SJSA1 (cell line): ENCODE measurements at regions not wholly inside any gene's neighbourhood (a gene's known extent, or its start where the extent isn't known, plus 50 kb on each side); places are given as distances from the start of the nearest gene placed in this dataset.

Source experiments
- DNase-seq, 2 experiments: peaks; one replicate each; pipeline ENCODE4 v3.0.0-alpha.2; 2015 to 2020; ENCODE audit warnings: low spot score in 2 of 2, low read depth in 1 of 2
- H3K27ac ChIP-seq: fragments of 250-450 bp; sonication (Bioruptor Pico); 2 replicates; pipeline ENCODE4 v1.5.1; 2020; ENCODE audit warnings: mild to moderate bottlenecking, moderate library complexity
- H3K27me3 ChIP-seq: fragments of 250-450 bp; sonication (Bioruptor Pico); replicated peaks from 2 replicates; pipeline ENCODE4 v1.5.1; 2020; ENCODE audit warnings: mild to moderate bottlenecking, moderate library complexity
- H3K36me3 ChIP-seq: fragments of 250-450 bp; sonication (Bioruptor Pico); 2 replicates; pipeline ENCODE4 v1.5.1; 2020; ENCODE audit warnings: mild to moderate bottlenecking
- H3K4me1 ChIP-seq: fragments of 250-450 bp; sonication (Bioruptor Pico); replicated peaks from 2 replicates; pipeline ENCODE4 v1.6.1; 2021; ENCODE audit warnings: mild to moderate bottlenecking
- H3K4me3 ChIP-seq: fragments of 250-450 bp; sonication (Bioruptor Pico); 2 replicates; pipeline ENCODE4 v1.5.1; 2020; ENCODE audit warnings: mild to moderate bottlenecking
- H3K9me3 ChIP-seq: fragments of 250-450 bp; sonication (Bioruptor Pico); replicated peaks from 2 replicates; pipeline ENCODE4 v1.5.1; 2020; ENCODE audit warnings: mild to moderate bottlenecking

DNA sequence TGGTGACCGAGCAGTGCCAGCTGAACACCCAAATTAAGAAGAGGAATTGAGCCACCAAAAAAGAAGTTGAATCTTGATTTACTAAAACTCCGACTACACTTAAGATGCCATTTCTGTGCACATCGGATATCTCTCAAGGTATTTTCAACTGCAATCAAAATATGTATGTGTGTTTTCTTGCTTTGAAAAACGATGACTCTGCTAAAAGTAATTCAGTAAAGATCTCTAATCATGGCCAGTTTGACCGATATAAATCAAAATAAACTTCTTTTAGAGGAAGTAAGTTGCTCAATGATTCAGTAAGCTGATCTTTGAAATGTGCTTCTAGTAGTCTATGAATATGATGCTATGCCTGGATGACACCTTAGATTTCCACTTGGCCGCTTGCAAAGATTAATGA lies 453.5 kb upstream of the TPK1 start:
- Histone ChIP-seq H3K9me3 (no peaks in the 10 kb centered on the region; the same call in 1 of the 2 replicates), H3K4me3 (no peak overlapping the region), H3K27me3 (no peaks in the 10 kb centered on the region), H3K36me3 (no peaks in the 10 kb centered on the region), H3K27ac (no peak overlapping the region), H3K4me1 (no peaks in the 10 kb centered on the region)
- DNase-seq, result no peak

DNA sequence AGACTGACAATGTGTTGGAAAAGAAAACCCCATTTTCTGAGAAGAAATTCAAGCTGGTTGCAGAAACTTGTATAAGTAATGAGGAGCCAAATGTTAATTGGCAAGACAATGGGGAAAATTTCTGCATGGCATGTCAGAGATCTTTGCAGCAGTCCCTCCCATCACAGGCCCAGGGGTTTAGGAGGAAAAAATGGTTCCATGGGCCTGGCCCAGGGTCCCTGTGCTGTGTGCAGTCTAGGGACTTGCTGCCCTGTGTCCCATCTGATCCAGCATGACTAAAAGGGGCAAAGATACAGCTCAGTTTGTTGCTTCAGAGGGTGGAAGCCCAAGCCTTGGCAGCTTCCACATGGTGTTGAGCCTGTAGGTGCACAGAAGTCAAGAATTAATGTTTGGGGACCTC lies 440.3 kb upstream of the TPK1 start:
- no peak for DNase-seq
- H3K9me3 ChIP-seq, result peaks cover 2% of the 10 kb centered on the region; the same call in 1 of the 2 replicates
- H3K36me3 ChIP-seq, result no peaks in the 10 kb centered on the region
- no peaks in the 10 kb centered on the region for H3K4me1 ChIP-seq
- H3K4me3 ChIP-seq, result no peak overlapping the region
- no peaks in the 10 kb centered on the region for H3K27me3 ChIP-seq
- no peak overlapping the region for H3K27ac ChIP-seq

DNA sequence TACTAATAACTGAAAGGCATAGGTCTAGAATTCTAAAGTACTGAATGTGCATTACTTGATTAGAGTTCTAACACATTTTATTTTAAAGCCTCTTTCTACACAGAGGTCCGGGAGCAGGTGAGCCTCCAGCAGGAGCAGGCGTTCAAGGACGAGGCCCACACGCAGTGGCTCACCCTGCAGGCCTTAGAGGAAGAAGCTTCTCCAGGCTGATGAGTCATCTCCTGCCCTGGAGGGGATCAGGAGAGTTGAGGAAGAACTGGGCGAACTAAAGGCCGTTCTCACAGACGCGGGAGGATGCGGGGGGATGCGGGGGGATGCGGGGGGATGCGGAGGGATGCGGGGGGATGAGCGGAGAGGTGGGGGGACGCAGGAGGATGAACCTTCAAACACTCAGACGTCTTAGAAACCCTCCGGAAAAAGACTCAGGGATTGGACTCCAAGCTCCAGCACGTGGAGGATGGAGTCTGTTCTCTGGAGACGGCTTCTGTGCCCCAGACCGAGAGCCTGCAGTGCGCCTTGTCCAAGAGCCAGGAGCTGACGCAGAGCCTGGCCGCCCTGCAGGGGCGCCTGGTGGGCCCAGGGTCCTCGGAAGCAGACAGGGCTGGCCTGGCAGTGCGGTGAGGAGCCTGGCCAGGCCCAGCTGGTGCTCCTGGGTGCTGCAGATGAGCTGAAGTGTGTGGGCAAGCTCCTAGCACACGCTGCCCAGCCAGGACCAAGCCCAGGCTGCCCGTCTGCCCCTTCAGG lies 433.7 kb upstream of the TPK1 start:
- no peaks in the 10 kb centered on the region for H3K27me3 ChIP-seq
- H3K4me3 ChIP-seq, result no peak overlapping the region
- H3K36me3 ChIP-seq, result no peaks in the 10 kb centered on the region
- no peak for DNase-seq
- no peak overlapping the region for H3K27ac ChIP-seq
- peaks cover 8% of the 10 kb centered on the region for H3K9me3 ChIP-seq
- no peaks in the 10 kb centered on the region for H3K4me1 ChIP-seq

DNA sequence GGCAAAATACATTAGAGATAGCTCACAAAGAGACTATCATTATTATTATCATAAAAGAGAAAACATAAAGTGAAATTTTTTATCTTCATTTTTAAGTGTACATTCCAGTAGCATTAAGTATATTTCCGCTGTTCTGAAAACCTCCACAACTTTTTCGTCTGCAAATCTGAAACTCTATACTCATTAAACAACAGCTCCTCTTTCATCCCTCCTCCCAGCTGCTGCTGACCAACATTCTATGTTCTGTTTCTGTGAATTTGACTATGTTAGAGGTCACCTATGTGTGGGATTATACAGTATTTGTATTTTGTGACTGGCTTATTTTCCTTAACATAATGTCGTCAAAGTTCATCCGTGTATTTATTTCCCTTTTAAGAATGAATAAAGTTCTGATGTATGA lies 429.3 kb upstream of the TPK1 start:
- Histone ChIP-seq H3K27ac (no peak overlapping the region), H3K4me1 (no peaks in the 10 kb centered on the region), H3K27me3 (no peaks in the 10 kb centered on the region), H3K36me3 (no peaks in the 10 kb centered on the region), H3K9me3 (peaks cover under 1% of the 10 kb centered on the region), H3K4me3 (no peak overlapping the region)
- no peak for DNase-seq

DNA sequence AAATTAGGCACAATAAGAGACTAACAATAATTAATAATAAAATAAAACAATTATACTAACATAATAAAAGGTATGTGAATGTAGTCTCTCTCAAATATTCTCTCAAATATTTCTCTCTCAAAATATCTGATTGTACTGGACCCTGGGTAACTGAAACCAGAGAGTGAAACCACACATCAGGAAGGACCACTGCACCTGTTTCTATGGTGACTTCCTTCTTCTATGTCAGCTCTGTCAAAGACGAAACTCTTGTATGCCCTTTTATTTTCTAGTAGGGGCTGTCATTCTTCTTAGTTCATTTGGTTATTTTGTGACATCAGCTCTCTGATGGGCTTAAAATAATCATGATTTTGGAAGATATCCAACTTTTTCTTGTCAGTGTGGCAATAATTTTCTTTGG lies 428.0 kb upstream of the TPK1 start:
- Histone ChIP-seq H3K9me3 (no peaks in the 10 kb centered on the region; the same call in none of the 2 replicates), H3K4me1 (no peaks in the 10 kb centered on the region), H3K36me3 (no peaks in the 10 kb centered on the region), H3K27me3 (no peaks in the 10 kb centered on the region), H3K4me3 (no peak overlapping the region), H3K27ac (no peak overlapping the region)
- no peak for DNase-seq

DNA sequence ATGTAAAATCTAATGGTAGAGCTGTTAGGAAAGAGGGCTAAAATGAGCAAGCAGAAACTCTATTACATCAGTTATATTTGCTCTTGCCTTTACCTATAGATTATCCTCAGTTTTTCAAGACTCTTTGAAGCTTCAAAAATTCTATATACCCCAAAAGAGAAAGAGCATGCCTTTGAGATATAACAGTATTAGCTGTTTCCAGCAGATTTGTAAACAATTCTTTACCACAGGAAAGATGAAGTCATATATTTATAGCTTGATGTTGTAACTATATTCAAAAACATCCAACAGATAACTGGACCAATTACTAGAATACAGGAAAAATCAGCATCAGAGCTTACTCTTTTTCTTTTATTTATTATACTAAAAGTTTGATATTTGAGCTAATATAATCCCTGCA lies 416.2 kb upstream of the TPK1 start:
- H3K4me3 ChIP-seq, result no peak overlapping the region
- no peaks in the 10 kb centered on the region for H3K27me3 ChIP-seq
- H3K36me3 ChIP-seq, result no peaks in the 10 kb centered on the region
- H3K9me3 ChIP-seq, result peaks cover 3% of the 10 kb centered on the region; the same call in 1 of the 2 replicates
- H3K27ac ChIP-seq, result no peak overlapping the region
- DNase-seq, result no peak
- no peaks in the 10 kb centered on the region for H3K4me1 ChIP-seq

DNA sequence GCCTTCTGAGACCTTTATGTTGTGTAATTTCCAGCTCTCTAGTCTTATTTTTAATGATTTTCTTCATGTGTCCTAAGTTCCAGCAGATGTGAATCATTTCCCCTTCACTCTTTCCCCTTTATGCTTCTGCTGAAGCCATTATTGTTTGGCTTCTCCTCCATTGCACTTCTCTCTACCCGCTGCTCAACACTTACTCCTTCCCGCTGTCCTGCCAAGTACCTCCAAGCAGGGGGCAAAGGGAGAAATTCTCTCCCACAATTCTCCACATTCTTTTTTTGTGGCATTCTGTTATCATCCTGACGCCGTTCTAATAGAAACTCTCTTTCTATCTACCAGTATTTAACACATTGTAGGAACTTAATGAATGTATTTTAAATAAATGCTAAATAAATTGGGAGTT lies 388.9 kb upstream of the TPK1 start:
- DNase-seq, result no peak

DNA sequence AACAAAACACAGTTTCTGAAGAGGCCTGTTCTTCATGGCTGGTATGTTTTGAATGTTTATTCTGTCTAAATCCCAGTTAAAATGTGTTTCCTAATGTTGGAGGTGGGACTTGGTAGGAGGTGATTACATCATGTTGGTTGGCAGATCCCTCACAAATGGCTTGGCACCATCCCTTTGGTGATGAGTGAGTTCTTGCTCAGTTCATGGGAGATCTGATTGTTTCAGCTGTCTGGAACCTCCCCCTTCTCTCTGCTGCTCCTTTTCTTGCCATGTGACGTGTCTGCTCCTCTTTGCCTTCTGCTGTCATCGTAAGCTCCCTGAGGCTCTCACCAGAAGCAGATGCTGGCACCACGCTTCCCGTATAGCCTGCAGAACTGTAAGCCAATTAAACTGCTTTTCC lies 383.6 kb upstream of the TPK1 start:
- Histone ChIP-seq H3K4me1 (no peaks in the 10 kb centered on the region), H3K9me3 (peaks cover 3% of the 10 kb centered on the region; the same call in 1 of the 2 replicates)
- DNase-seq, result no peak

More for the DNA sequence above, 388.9 kb upstream of the TPK1 start:
- no peaks in the 10 kb centered on the region for H3K27me3 ChIP-seq
- H3K4me3 ChIP-seq, result no peak overlapping the region
- no peaks in the 10 kb centered on the region; the same call in 1 of the 2 replicates for H3K9me3 ChIP-seq
- no peak overlapping the region for H3K27ac ChIP-seq
- H3K4me1 ChIP-seq, result no peaks in the 10 kb centered on the region
- H3K36me3 ChIP-seq, result no peaks in the 10 kb centered on the region

DNA sequence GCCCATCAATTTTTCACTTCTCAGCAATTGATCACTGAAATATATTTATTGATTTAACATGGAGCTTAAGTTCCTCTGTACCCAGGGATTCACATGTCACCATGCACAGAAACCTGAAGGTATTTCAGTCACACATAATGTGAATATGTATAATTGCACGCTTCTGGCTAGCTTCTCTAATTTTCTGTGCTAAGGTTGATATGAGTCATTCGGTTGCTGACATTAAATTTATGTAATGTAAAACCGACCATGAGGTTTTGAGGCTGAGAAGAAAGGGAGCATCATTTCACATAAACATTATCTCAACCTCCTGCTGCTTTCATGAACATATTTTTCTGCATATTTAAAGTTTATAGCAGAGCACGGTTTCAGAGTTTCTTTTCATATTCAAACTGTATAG lies 381.0 kb upstream of the TPK1 start:
- Histone ChIP-seq H3K4me3 (no peak overlapping the region), H3K27ac (no peak overlapping the region), H3K27me3 (no peaks in the 10 kb centered on the region), H3K36me3 (no peaks in the 10 kb centered on the region), H3K4me1 (no peaks in the 10 kb centered on the region), H3K9me3 (peaks cover 6% of the 10 kb centered on the region; the same call in 1 of the 2 replicates)
- no peak for DNase-seq

More for the DNA sequence above, 383.6 kb upstream of the TPK1 start:
- Histone ChIP-seq H3K27ac (no peak overlapping the region), H3K4me3 (no peak overlapping the region), H3K27me3 (no peaks in the 10 kb centered on the region), H3K36me3 (no peaks in the 10 kb centered on the region)

DNA sequence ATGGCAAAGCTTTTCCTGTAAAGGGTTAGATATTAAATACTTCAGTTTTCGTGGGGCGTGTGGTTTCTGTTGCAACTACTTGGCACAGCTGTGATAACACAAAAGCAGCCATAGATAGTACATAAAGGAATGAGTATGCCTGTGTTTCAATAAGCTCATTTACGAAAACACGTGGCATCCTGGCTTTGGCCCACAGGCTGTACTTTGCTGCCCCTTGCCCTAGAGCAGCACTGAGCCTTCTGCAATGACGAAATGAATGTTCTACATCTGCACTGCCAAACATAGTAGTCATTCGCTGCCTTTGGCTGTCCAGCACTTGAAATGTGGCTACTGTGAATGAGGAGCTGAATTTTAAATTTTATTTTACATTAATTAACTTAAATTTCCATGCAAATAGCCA lies 376.2 kb upstream of the TPK1 start:
- Histone ChIP-seq H3K9me3 (peaks cover 3% of the 10 kb centered on the region; the same call in 1 of the 2 replicates), H3K4me3 (no peak overlapping the region), H3K36me3 (no peaks in the 10 kb centered on the region), H3K27me3 (no peaks in the 10 kb centered on the region), H3K27ac (no peak overlapping the region), H3K4me1 (no peaks in the 10 kb centered on the region)
- no peak for DNase-seq

DNA sequence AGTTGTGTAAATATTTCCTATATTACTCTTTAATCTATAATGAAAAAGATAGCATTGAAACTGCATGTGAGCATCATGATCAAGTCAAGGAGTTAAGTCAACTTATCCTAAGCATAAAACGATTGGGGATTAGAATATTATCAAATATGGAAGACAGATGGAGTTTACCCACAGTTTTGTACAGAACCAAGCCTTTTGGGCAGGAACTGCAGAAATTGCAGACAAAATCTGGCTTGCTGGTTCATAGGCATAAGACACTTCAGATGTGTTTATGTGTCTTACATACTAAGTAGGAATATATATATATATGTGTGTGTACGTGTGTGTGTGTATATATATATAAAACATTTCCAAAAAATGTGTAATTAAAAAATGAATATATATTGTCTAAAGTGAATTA lies 375.4 kb upstream of the TPK1 start:
- Histone ChIP-seq H3K27me3 (no peaks in the 10 kb centered on the region), H3K9me3 (peaks cover 3% of the 10 kb centered on the region; the same call in 1 of the 2 replicates), H3K27ac (no peak overlapping the region), H3K36me3 (no peaks in the 10 kb centered on the region), H3K4me1 (no peaks in the 10 kb centered on the region), H3K4me3 (no peak overlapping the region)
- no peak for DNase-seq

DNA sequence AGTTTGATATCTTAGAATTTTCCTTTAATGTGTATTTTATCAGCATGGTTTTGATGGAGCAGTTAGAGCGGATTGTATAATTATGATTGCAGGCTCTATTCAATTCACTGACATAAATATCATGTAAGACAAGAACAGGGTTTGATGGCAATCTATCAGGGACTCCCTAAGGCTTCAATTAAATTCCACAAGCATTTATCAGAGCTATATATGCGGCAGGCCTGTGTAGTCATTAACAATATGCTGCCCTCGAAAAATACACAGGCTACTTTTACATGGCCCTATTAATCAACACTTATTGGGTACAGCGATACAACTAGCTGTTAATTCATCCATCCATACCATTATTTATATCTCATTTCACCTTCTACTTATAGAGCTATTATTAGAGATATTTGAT lies 358.1 kb upstream of the TPK1 start:
- Histone ChIP-seq H3K27ac (no peak overlapping the region), H3K4me3 (no peak overlapping the region), H3K27me3 (no peaks in the 10 kb centered on the region), H3K9me3 (peaks cover 9% of the 10 kb centered on the region; the same call in 1 of the 2 replicates), H3K36me3 (no peaks in the 10 kb centered on the region), H3K4me1 (no peaks in the 10 kb centered on the region)
- no peak for DNase-seq

DNA sequence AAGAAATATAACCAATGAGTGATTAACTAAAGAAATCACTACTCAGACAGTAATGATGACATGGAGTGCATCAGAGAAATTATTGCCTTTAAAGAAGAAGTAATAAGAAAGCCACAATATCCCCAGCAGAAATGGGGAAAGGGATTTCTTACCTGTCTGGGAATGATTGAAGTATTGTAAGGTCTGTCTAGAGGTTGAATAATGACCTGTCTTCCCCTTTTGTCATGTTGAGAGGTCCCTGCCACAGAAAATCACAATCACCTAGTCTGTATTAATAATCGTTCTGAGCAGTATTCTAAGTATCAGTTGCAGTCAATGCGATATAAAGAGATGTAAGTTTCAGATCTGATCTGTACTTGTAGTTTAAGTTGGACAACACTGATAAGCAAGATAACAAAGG lies 349.1 kb upstream of the TPK1 start:
- no peaks in the 10 kb centered on the region for H3K27me3 ChIP-seq
- peaks cover 6% of the 10 kb centered on the region; the same call in 1 of the 2 replicates for H3K9me3 ChIP-seq
- DNase-seq, result no peak
- no peaks in the 10 kb centered on the region for H3K4me1 ChIP-seq
- no peak overlapping the region for H3K27ac ChIP-seq
- H3K36me3 ChIP-seq, result no peaks in the 10 kb centered on the region
- no peak overlapping the region for H3K4me3 ChIP-seq

DNA sequence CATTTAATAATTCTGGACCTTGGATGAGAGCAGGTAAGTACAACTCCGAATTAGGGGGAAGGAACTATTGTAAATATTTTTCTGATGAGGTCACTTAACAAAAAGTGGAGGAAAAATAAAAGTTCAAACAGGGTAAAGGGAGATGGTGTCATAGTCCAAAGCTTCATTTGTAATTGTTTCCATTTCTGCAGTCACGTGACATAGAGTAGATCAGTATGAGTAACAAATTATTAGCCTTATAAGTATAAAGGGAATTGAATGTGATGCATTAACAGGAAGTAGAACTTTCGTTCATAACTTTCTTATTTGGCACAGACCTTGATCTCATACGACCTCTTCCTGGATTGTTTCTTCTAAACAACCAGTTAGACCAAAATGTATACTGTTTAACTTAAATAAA lies 347.2 kb upstream of the TPK1 start:
- Histone ChIP-seq H3K36me3 (no peaks in the 10 kb centered on the region), H3K27me3 (no peaks in the 10 kb centered on the region), H3K4me1 (no peaks in the 10 kb centered on the region), H3K9me3 (0 out of 2 replicates have a peak, but pooled peaks cover 6% of the 10 kb centered on the region), H3K27ac (no peak overlapping the region), H3K4me3 (no peak overlapping the region)
- no peak for DNase-seq

DNA sequence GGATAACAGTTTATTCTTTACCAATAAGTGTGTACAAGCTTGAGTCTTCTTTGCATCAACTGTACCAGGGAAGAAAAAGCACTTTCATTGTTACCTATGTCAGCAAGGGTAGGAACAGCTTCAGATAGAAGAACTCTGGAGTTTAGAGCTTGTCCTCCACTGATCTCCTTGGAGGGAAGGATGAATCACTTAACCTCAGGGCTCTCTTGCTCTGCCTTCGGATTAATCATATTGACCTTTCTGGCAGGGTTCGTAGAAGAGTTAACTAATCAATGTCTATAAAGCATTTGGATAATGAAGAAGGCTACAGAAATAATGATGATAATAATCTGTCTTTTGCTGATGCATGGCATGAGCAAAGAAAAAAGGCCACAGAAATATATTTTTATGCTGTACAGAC lies 339.5 kb upstream of the TPK1 start:
- H3K27me3 ChIP-seq, result no peaks in the 10 kb centered on the region
- no peaks in the 10 kb centered on the region for H3K36me3 ChIP-seq
- DNase-seq, result no peak
- peaks cover 8% of the 10 kb centered on the region; the same call in 1 of the 2 replicates for H3K9me3 ChIP-seq
- no peaks in the 10 kb centered on the region for H3K4me1 ChIP-seq
- H3K4me3 ChIP-seq, result no peak overlapping the region
- no peak overlapping the region for H3K27ac ChIP-seq
